ENCODE measurements at regions not wholly inside any gene's neighbourhood (a gene's known extent, or its start where the extent isn't known, plus 50 kb on each side); places are given as distances from the start of the nearest gene placed in this dataset.
A peak's percentile ranks its signal among the peaks of the same experiment; 100 is the strongest.

- TF ChIP-seq TOX (CRISPR knock-in tag; IDR thresholded peaks at IDR 0.05; ENCODE audit: borderline replicate concordance): no peak
- TF ChIP-seq ISL1 (CRISPR knock-in tag; IDR thresholded peaks at IDR 0.05): peak; percentile 78
- no peak for TF ChIP-seq ESRRG (CRISPR knock-in tag; IDR thresholded peaks at IDR 0.05)
- TF ChIP-seq ZC3H10 (CRISPR knock-in tag; IDR thresholded peaks at IDR 0.05): no peak
- ATAC-seq: peak; percentile 61
These were observed 165.5 kb downstream of the MDFIC start for GRCh38 chr7:115087437-115087836.

DNA sequence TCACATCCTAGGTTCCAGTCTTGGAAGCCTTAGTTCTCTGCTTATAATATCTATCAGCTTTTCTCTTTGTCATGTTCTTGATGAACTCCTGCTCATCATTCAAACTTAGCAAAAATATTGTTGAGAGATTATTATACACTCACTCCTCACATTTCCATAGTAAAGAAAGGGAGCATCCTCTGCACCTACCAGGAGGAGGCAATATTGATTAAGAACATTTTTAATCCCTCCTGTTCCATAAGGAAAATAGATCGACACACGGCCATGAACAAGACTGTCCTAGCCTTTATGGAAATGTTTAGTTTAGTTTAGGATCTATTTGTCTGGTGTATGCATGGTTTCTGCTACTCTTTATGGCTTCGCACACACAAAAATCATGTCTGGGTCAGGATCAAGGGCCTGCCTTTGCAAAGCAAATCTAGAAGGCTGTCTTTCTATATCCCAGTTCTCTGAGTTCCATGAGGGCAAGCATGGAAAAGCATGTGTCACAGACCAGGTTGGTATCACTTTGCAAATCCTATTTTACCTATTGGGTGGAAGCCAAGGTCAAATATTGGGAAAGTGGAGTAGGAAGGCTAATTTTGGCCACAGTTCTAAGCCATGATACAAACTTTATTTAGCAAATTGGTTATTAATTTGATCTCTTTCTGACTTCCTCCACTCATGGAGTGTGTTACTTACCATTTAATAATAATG, 164.4 kb downstream of the MDFIC start:
- peak; percentile 63 for ATAC-seq
- TF ChIP-seq SNAI2 (CRISPR knock-in tag; IDR thresholded peaks at IDR 0.05) (no peak), TOX (CRISPR knock-in tag; IDR thresholded peaks at IDR 0.05; ENCODE audit: borderline replicate concordance) (no peak), CSDC2 (CRISPR knock-in tag; IDR thresholded peaks at IDR 0.05) (no peak), ZFP30 (CRISPR knock-in tag; IDR thresholded peaks at IDR 0.05) (no peak), PATZ1 (CRISPR knock-in tag; IDR thresholded peaks at IDR 0.05; ENCODE audit: borderline replicate concordance) (no peak), BACH2 (CRISPR knock-in tag; IDR thresholded peaks at IDR 0.05; ENCODE audit: borderline replicate concordance) (no peak), RARB (CRISPR knock-in tag; IDR thresholded peaks at IDR 0.05) (no peak), GLIS3 (CRISPR knock-in tag; IDR thresholded peaks at IDR 0.05) (no peak), ESRRG (CRISPR knock-in tag; IDR thresholded peaks at IDR 0.05) (no peak), ISL1 (CRISPR knock-in tag; IDR thresholded peaks at IDR 0.05) (no peak), ARNTL (CRISPR knock-in tag; IDR thresholded peaks at IDR 0.05; ENCODE audit: borderline replicate concordance, low read depth) (no peak), ZFP3 (CRISPR knock-in tag; IDR thresholded peaks at IDR 0.05) (no peak), TCF4 (CRISPR knock-in tag; IDR thresholded peaks at IDR 0.05; ENCODE audit: borderline replicate concordance) (no peak), PPARA (CRISPR knock-in tag; IDR thresholded peaks at IDR 0.05; ENCODE audit: borderline replicate concordance) (no peak), OSR1 (CRISPR knock-in tag; IDR thresholded peaks at IDR 0.05) (no peak), ZNF8 (CRISPR knock-in tag; IDR thresholded peaks at IDR 0.05) (no peak), ZNF70 (CRISPR knock-in tag; IDR thresholded peaks at IDR 0.05) (no peak), POU6F1 (CRISPR knock-in tag; IDR thresholded peaks at IDR 0.05; ENCODE audit: borderline replicate concordance, low read depth) (no peak)
- TF ChIP-seq, protein P1, sequence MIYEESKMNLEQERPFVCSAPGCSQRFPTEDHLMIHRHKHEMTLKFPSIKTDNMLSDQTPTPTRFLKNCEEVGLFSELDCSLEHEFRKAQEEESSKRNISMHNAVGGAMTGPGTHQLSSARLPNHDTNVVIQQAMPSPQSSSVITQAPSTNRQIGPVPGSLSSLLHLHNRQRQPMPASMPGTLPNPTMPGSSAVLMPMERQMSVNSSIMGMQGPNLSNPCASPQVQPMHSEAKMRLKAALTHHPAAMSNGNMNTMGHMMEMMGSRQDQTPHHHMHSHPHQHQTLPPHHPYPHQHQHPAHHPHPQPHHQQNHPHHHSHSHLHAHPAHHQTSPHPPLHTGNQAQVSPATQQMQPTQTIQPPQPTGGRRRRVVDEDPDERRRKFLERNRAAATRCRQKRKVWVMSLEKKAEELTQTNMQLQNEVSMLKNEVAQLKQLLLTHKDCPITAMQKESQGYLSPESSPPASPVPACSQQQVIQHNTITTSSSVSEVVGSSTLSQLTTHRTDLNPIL (CRISPR knock-in tag; IDR thresholded peaks at IDR 0.05; ENCODE audit: low read depth): no peak
- TF ChIP-seq, protein P2, sequence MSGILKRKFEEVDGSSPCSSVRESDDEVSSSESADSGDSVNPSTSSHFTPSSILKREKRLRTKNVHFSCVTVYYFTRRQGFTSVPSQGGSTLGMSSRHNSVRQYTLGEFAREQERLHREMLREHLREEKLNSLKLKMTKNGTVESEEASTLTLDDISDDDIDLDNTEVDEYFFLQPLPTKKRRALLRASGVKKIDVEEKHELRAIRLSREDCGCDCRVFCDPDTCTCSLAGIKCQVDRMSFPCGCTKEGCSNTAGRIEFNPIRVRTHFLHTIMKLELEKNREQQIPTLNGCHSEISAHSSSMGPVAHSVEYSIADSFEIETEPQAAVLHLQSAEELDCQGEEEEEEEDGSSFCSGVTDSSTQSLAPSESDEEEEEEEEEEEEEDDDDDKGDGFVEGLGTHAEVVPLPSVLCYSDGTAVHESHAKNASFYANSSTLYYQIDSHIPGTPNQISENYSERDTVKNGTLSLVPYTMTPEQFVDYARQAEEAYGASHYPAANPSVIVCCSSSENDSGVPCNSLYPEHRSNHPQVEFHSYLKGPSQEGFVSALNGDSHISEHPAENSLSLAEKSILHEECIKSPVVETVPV (CRISPR knock-in tag; IDR thresholded peaks at IDR 0.05): no peak

DNA sequence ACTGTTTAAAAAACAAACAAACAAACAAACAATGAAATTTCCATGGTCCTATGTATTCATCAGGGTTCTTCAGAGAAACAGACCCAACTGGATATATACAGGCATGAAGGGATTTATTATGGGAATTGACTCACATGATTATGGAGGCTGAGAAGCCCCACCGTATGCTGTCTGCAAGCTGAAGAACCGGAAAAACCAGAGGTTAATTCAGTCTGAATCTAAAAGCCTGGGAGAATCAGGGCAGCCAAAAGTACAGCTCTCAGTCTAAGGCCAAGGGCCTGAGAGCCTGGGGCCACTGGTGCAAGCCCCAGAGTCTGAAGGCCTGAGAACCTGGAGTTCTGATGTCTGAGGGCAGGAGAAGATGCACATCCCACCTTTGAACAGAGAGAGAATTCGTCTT, 163.5 kb downstream of the MDFIC start:
- ATAC-seq: no peak
- TF ChIP-seq TOX (CRISPR knock-in tag; IDR thresholded peaks at IDR 0.05; ENCODE audit: borderline replicate concordance): no peak
- no peak for TF ChIP-seq ISL1 (CRISPR knock-in tag; IDR thresholded peaks at IDR 0.05)
- no peak for TF ChIP-seq RARB (CRISPR knock-in tag; IDR thresholded peaks at IDR 0.05)
- no peak for TF ChIP-seq ZNF565 (CRISPR knock-in tag; conservative IDR thresholded peaks at IDR 0.05; ENCODE audit: low read depth)
- TF ChIP-seq PPARA (CRISPR knock-in tag; IDR thresholded peaks at IDR 0.05; ENCODE audit: borderline replicate concordance): no peak
- no peak for TF ChIP-seq ARNTL (CRISPR knock-in tag; IDR thresholded peaks at IDR 0.05; ENCODE audit: borderline replicate concordance, low read depth)
- TF ChIP-seq ZFP3 (CRISPR knock-in tag; IDR thresholded peaks at IDR 0.05): no peak
- TF ChIP-seq BACH2 (CRISPR knock-in tag; IDR thresholded peaks at IDR 0.05; ENCODE audit: borderline replicate concordance): no peak
- no peak for TF ChIP-seq CSDC2 (CRISPR knock-in tag; IDR thresholded peaks at IDR 0.05)
- TF ChIP-seq SNAI2 (CRISPR knock-in tag; IDR thresholded peaks at IDR 0.05): no peak
- no peak for TF ChIP-seq ZFP30 (CRISPR knock-in tag; IDR thresholded peaks at IDR 0.05)
- TF ChIP-seq, protein P3, sequence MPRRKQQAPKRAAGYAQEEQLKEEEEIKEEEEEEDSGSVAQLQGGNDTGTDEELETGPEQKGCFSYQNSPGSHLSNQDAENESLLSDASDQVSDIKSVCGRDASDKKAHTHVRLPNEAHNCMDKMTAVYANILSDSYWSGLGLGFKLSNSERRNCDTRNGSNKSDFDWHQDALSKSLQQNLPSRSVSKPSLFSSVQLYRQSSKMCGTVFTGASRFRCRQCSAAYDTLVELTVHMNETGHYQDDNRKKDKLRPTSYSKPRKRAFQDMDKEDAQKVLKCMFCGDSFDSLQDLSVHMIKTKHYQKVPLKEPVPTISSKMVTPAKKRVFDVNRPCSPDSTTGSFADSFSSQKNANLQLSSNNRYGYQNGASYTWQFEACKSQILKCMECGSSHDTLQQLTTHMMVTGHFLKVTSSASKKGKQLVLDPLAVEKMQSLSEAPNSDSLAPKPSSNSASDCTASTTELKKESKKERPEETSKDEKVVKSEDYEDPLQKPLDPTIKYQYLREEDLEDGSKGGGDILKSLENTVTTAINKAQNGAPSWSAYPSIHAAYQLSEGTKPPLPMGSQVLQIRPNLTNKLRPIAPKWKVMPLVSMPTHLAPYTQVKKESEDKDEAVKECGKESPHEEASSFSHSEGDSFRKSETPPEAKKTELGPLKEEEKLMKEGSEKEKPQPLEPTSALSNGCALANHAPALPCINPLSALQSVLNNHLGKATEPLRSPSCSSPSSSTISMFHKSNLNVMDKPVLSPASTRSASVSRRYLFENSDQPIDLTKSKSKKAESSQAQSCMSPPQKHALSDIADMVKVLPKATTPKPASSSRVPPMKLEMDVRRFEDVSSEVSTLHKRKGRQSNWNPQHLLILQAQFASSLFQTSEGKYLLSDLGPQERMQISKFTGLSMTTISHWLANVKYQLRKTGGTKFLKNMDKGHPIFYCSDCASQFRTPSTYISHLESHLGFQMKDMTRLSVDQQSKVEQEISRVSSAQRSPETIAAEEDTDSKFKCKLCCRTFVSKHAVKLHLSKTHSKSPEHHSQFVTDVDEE (CRISPR knock-in tag; IDR thresholded peaks at IDR 0.05): no peak
- no peak for TF ChIP-seq POU6F1 (CRISPR knock-in tag; IDR thresholded peaks at IDR 0.05; ENCODE audit: borderline replicate concordance, low read depth)
- TF ChIP-seq TCF4 (CRISPR knock-in tag; IDR thresholded peaks at IDR 0.05; ENCODE audit: borderline replicate concordance): no peak
- TF ChIP-seq ZNF8 (CRISPR knock-in tag; IDR thresholded peaks at IDR 0.05): no peak

All from SK-N-SH treated with all-trans-retinoic acid at 6 μM for 48 hours (cell line).